ENCODE measurements at regions not wholly inside any gene's neighbourhood (a gene's known extent, or its start where the extent isn't known, plus 50 kb on each side); places are given as distances from the start of the nearest gene placed in this dataset.

DNA sequence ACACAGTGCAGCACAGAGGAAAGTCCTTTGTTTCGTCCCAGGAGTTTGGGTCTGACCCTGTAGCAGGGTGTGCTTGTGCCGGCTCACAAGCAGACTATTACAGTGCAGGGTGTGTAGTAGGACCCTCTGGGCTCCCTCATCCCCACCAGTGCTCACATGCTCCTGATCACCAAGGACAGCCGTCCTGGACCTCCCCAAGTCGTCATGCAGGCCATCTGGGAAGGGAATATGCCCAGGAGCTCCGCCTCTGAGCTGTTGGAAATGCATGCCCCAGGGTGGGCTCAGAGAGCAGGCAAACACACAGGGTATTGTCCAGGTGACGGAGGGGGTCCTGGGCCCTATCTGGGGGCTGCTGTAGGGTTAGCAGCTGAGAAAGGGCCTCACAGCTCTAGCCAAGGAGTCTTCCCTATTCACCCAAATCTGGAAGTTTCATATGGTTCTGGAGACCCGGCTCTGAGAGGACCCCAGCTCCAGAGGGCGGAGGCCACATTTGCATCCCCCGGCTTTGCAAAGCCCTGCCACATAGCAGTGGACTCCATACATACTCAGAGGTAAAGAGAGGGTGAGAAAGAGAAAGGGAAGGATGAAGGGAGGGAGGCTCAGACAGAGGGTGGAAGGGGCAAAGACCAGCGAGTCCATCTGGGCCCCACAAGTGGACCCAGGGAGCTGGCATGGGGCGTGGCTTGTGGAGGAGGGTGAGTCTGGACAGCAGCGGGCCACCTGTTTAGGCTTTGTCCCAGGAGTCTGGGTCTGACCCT, 53.5 kb upstream of the PPP2R5C start:
- TF ChIP-seq CTCF (IDR thresholded peaks at IDR 0.05) (no peak), POLR2A (IDR thresholded peaks at IDR 0.05) (no peak), EP300 (IDR thresholded peaks at IDR 0.05) (no peak)
